OCI-LY1 (cell line): ENCODE measurements at regions not wholly inside any gene's neighbourhood (a gene's known extent, or its start where the extent isn't known, plus 50 kb on each side); places are given as distances from the start of the nearest gene placed in this dataset.

Experiments used
- EZH2 ChIP-seq: fragments of 200-600 bp; sonication (generic), shearing (Covaris generic); IDR thresholded peaks from 2 replicates; pipeline ENCODE4 v1.8.0; 2017; ENCODE audit warnings: borderline replicate concordance, mixed run types, mild to moderate bottlenecking, antibody characterized with exemption, low read length, moderate library complexity, mixed read lengths
- TF ChIP-seq, protein P1 (sequence below): fragments of 200-600 bp; sonication (generic), shearing (Covaris generic); IDR thresholded peaks from 2 replicates; pipeline ENCODE4 v1.5.1; 2017; ENCODE audit warnings: mild to moderate bottlenecking, antibody characterized with exemption, low read length, moderate library complexity, mixed read lengths

DNA sequence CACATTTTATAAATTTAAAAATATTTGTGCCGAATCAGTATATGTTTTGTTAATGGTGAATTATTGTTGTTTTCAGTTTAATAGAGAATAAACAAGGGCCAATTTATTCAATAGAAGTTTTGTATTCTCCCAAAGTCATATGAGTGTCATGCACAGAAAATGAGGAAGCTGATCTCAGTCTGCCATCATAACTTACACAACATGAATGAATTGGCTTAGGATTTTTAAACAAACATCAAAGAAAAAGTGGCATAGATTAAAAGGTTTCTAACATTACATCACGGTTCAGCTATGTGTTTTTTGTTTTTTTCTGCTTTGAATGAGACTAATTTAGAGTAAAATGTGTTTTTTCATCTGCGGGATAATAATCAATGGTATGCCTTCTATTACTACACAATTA, 123.4 kb upstream of the CTNNA2 start:
- TF ChIP-seq, protein P1, sequence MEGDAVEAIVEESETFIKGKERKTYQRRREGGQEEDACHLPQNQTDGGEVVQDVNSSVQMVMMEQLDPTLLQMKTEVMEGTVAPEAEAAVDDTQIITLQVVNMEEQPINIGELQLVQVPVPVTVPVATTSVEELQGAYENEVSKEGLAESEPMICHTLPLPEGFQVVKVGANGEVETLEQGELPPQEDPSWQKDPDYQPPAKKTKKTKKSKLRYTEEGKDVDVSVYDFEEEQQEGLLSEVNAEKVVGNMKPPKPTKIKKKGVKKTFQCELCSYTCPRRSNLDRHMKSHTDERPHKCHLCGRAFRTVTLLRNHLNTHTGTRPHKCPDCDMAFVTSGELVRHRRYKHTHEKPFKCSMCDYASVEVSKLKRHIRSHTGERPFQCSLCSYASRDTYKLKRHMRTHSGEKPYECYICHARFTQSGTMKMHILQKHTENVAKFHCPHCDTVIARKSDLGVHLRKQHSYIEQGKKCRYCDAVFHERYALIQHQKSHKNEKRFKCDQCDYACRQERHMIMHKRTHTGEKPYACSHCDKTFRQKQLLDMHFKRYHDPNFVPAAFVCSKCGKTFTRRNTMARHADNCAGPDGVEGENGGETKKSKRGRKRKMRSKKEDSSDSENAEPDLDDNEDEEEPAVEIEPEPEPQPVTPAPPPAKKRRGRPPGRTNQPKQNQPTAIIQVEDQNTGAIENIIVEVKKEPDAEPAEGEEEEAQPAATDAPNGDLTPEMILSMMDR: no peak
- no peak for TF ChIP-seq EZH2
